Keratinocyte (primary cell): ENCODE measurements at regions not wholly inside any gene's neighbourhood (a gene's known extent, or its start where the extent isn't known, plus 50 kb on each side); places are given as distances from the start of the nearest gene placed in this dataset.

Source experiments
- DNase-seq: peaks from one replicate; pipeline ENCODE4 v3.0.0-alpha.2; 2011; ENCODE audit warnings: low read depth, missing footprints, low spot score
- FAIRE-seq: peaks from 2 replicates; lab custom pipeline; 2011; peaks lifted over from hg19 to GRCh38; lab: Jason Lieb, UNC
- H2AFZ ChIP-seq: 2 replicates; pipeline ENCODE4 v1.6.0; 2012; ENCODE audit warnings: low read length, control low read depth, inconsistent platforms; ENCODE audit not compliant: control insufficient read depth
- H3K27ac ChIP-seq: 2 replicates; pipeline ENCODE4 v1.5.1; 2011; ENCODE audit warnings: low read length; ENCODE audit not compliant: control insufficient read depth, insufficient read depth
- H3K27me3 ChIP-seq: 3 replicates; pipeline ENCODE4 v1.6.0; 2011; ENCODE audit warnings: low read length; ENCODE audit not compliant: control insufficient read depth, insufficient read depth; ENCODE audit errors: extremely low read depth
- H3K36me3 ChIP-seq, 2 experiments: 2 replicates in 1 of 2; 3 replicates in 1 of 2; pipeline ENCODE4 v1.5.1; 2011; ENCODE audit warnings: low read length in 2 of 2, mild to moderate bottlenecking in 1 of 2; ENCODE audit not compliant: control insufficient read depth in 2 of 2, insufficient read depth in 2 of 2; ENCODE audit errors: extremely low read depth in 1 of 2
- H3K4me1 ChIP-seq: 3 replicates; pipeline ENCODE4 v1.5.1; 2011; ENCODE audit warnings: low read length; ENCODE audit not compliant: control insufficient read depth, insufficient read depth; ENCODE audit errors: extremely low read depth
- H3K4me2 ChIP-seq: 3 replicates; pipeline ENCODE4 v1.6.0; 2011; ENCODE audit warnings: low read depth, low read length; ENCODE audit not compliant: control insufficient read depth, insufficient read depth; ENCODE audit errors: extremely low read depth
- H3K4me3 ChIP-seq, 3 experiments: fragments of 200-600 bp in 1 of 3; sonication (generic) in 1 of 3; 2 replicates in 2 of 3; 3 replicates in 1 of 3; pipeline ENCODE4 v1.5.1; 2011 to 2016; ENCODE audit warnings: low read length in 3 of 3, mild to moderate bottlenecking in 3 of 3, control low read depth in 2 of 3, inconsistent platforms in 1 of 3, low read depth in 1 of 3, mixed read lengths in 1 of 3, mixed run types in 1 of 3, moderate library complexity in 1 of 3; ENCODE audit not compliant: control insufficient read depth in 2 of 3, insufficient read depth in 2 of 3; ENCODE audit errors: extremely low read depth in 1 of 3
- H3K79me2 ChIP-seq: 2 replicates; pipeline ENCODE4 v1.6.0; 2012; ENCODE audit warnings: low read length; ENCODE audit not compliant: control insufficient read depth, insufficient read depth
- H3K9ac ChIP-seq: 3 replicates; pipeline ENCODE4 v1.6.0; 2011; ENCODE audit warnings: low read length; ENCODE audit not compliant: control insufficient read depth, insufficient read depth; ENCODE audit errors: extremely low read depth
- H3K9me1 ChIP-seq: 3 replicates; pipeline ENCODE4 v1.6.0; 2011; ENCODE audit warnings: low read length; ENCODE audit not compliant: control insufficient read depth, insufficient read depth; ENCODE audit errors: extremely low read depth
- H3K9me3 ChIP-seq: 2 replicates; pipeline ENCODE4 v1.5.1; 2012; ENCODE audit warnings: low read depth, low read length; ENCODE audit not compliant: control insufficient read depth
- H4K20me1 ChIP-seq: 3 replicates; pipeline ENCODE4 v1.6.0; 2011; ENCODE audit warnings: low read length; ENCODE audit not compliant: control insufficient read depth, insufficient read depth; ENCODE audit errors: extremely low read depth
- CTCF ChIP-seq, 3 experiments: IDR thresholded peaks in 1 of 3; conservative IDR thresholded peaks in 1 of 3; optimal IDR thresholded peaks in 1 of 3; 2 replicates in 2 of 3; 3 replicates in 1 of 3; pipeline versions ENCODE3 to v1.5.1; 2011; ENCODE audit warnings: low read length in 3 of 3, mild to moderate bottlenecking in 3 of 3, moderate library complexity in 2 of 3, control low read depth in 1 of 3, inconsistent platforms in 1 of 3; ENCODE audit not compliant: insufficient read depth in 2 of 3; ENCODE audit errors: extremely low read depth in 1 of 3
- EZH2 ChIP-seq: IDR thresholded peaks from one replicate; pipeline ENCODE4 v1.6.1; 2012; ENCODE audit warnings: inconsistent platforms, mild to moderate bottlenecking, low read length, moderate library complexity
- dilution Hi-C: fragments of 300-500 bp; cut with MboI; formaldehyde crosslinking; loops from one replicate; pipeline ENCODE4 v1.7.0; 2020; ENCODE audit warnings: low sequenced_read_pairs; ENCODE audit not compliant: extremely low pct_ligation_motif_present

GRCh38 chr17:33369149-33369548 lies 76.1 kb upstream of the ASIC2 start:
- no peaks in the 10 kb centered on the region for H3K79me2 ChIP-seq

GRCh38 chr17:33369876-33370275 lies 76.8 kb upstream of the ASIC2 start:
- FAIRE-seq (no peak), DNase-seq (no peak)
- no peaks in the 10 kb centered on the region for H3K36me3 ChIP-seq
- H3K4me1 ChIP-seq = no peaks in the 10 kb centered on the region
- no peaks in the 10 kb centered on the region for H3K9me3 ChIP-seq
- no peak overlapping the region for H2AFZ ChIP-seq
- H3K79me2 ChIP-seq = no peaks in the 10 kb centered on the region
- no peak overlapping the region for H3K27ac ChIP-seq
- no peak overlapping the region for H3K4me3 ChIP-seq
- H3K4me2 ChIP-seq = no peak overlapping the region
- no peaks in the 10 kb centered on the region for H4K20me1 ChIP-seq
- TF ChIP-seq CTCF (optimal IDR thresholded peaks at IDR 0.05 in 1 of 3, IDR thresholded peaks at IDR 0.05 in 1 of 3, conservative IDR thresholded peaks at IDR 0.05 in 1 of 3; ENCODE audit: extremely low read depth in 1 of 3, insufficient read depth in 2 of 3, low read length in 3 of 3) = no peak
- no peak for TF ChIP-seq EZH2
- H3K9ac ChIP-seq = no peak overlapping the region
- H3K9me1 ChIP-seq = no peaks in the 10 kb centered on the region
- no peaks in the 10 kb centered on the region for H3K27me3 ChIP-seq
- dilution Hi-C loops = no loop called here

More at GRCh38 chr17:33369149-33369548, 76.1 kb upstream of the ASIC2 start:
- no peaks in the 10 kb centered on the region for H3K9me1 ChIP-seq
- no peak overlapping the region for H3K4me2 ChIP-seq
- H3K9ac ChIP-seq = no peak overlapping the region
- H3K36me3 ChIP-seq = no peaks in the 10 kb centered on the region
- H3K4me3 ChIP-seq = no peak overlapping the region
- no peaks in the 10 kb centered on the region for H3K9me3 ChIP-seq
- H2AFZ ChIP-seq = no peak overlapping the region
- FAIRE-seq (no peak), DNase-seq (no peak)
- no peak for TF ChIP-seq CTCF (optimal IDR thresholded peaks at IDR 0.05 in 1 of 3, IDR thresholded peaks at IDR 0.05 in 1 of 3, conservative IDR thresholded peaks at IDR 0.05 in 1 of 3; ENCODE audit: extremely low read depth in 1 of 3, insufficient read depth in 2 of 3, low read length in 3 of 3)
- TF ChIP-seq EZH2 = no peak
- dilution Hi-C loops = no loop called here
- no peaks in the 10 kb centered on the region for H3K27me3 ChIP-seq
- H4K20me1 ChIP-seq = no peaks in the 10 kb centered on the region
- no peaks in the 10 kb centered on the region for H3K4me1 ChIP-seq
- H3K27ac ChIP-seq = no peak overlapping the region
